VCaP (cell line): ENCODE measurements at regions not wholly inside any gene's neighbourhood (a gene's known extent, or its start where the extent isn't known, plus 50 kb on each side); places are given as distances from the start of the nearest gene placed in this dataset.

Experiments
- H3K27ac ChIP-seq: fragments of 450-650 bp; 2 replicates; pipeline ENCODE4 v1.5.1; 2017
- CTCF ChIP-seq: fragments of 450-650 bp; conservative IDR thresholded peaks from 2 replicates; pipeline ENCODE4 v1.5.1; 2017; ENCODE audit warnings: mild to moderate bottlenecking, moderate library complexity

- TF ChIP-seq CTCF = no peak
- 0 out of 2 replicates have a peak overlapping the region, but pooled peaks have one; percentile 23 for H3K27ac ChIP-seq
These were observed 154.8 kb upstream of the FHL2 start for GRCh38 chr2:105553538-105554196.

- H3K27ac ChIP-seq = peak overlapping the region; percentile 89
- TF ChIP-seq CTCF = no peak
These were observed 147.8 kb upstream of the FHL2 start for GRCh38 chr2:105546628-105546974.

- peak; percentile 91 for TF ChIP-seq CTCF
- H3K27ac ChIP-seq = peak overlapping the region; percentile 89
These were observed 147.1 kb upstream of the FHL2 start for GRCh38 chr2:105545730-105546627.

- H3K27ac ChIP-seq = no peak overlapping the region
- no peak for TF ChIP-seq CTCF
These were observed 145.9 kb upstream of the FHL2 start for GRCh38 chr2:105544591-105545377.

GRCh38 chr2:105541189-105542050, 142.6 kb upstream of the FHL2 start:
- no peak for TF ChIP-seq CTCF
- no peak overlapping the region for H3K27ac ChIP-seq

GRCh38 chr2:105540642-105541041, 141.8 kb upstream of the FHL2 start:
- TF ChIP-seq CTCF = no peak
- H3K27ac ChIP-seq = no peak overlapping the region
